ENCODE measurements at regions not wholly inside any gene's neighbourhood (a gene's known extent, or its start where the extent isn't known, plus 50 kb on each side); places are given as distances from the start of the nearest gene placed in this dataset.
"Not testable (repeated sequence)": the region's sequence is repeated elsewhere in the genome, so short reads cannot be mapped to it uniquely, and the experiment has no call there.

DNA sequence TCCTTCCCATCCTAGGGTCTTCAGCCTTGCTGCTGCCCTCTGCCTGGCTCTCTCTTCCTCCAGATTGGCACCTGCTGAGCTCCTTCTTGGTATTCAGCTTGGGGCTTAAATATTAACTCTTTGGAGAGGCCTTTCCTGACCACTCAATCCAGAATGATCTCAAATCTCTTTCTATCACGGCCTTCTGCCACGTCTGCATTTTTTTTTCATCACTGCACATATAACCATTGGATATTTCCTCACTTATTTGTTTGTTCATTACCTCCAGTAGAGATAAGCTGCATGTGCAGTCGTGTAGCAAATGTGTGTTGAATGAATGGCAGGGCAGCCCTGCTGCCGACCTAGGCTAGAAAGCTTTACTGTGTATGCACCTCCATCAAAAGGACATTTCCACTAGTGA, 51.6 kb upstream of the MPP7 start:
- DNase-seq (ENCODE audit: low read depth) = no peak

- no peak for DNase-seq (ENCODE audit: low read depth)
Measured at GRCh38 chr10:28355376-28355775, 52.5 kb upstream of the MPP7 start.

DNA sequence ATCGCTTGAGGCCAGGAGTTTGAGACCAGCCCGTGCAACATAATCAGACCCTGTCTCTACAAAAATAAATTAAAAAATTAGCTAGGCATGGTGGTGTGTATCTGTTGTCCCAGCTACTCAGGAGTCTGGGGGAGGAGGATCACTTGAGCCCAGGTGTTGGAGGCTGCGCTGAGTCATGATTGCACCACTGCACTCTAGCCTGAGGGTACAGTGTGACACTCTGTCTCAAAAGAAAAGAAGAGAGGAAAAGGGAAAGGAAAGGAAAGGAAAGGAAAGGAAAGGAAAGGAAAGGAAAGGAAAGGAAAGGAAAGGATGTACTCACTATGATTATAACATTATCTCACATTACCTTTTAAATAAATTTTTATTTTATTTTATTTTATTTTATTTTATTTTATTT, 56.5 kb upstream of the MPP7 start:
- DNase-seq (ENCODE audit: low read depth) = no peak

DNA sequence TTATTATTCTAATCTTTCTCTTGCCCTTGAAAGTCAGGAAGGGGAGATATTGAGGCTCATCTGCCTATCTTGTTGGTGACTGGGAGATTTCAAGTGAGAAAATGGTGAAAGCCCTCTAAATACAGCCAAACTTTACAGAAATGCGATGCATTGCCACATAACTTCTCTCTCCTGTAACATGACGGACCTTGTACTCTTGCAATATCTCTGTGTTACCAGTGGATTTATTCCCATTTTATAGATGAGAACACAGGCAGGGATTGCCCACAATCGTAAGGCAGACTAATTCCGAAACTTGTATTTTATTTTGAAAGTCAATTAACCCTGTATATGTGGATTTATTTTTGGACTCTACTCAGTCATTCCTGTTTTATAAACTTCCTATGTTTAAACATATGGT, 57.3 kb upstream of the MPP7 start:
- DNase-seq (ENCODE audit: low read depth) = no peak

GRCh38 chr10:28363376-28363775, 60.5 kb upstream of the MPP7 start:
- DNase-seq (ENCODE audit: low read depth) = no peak

GRCh38 chr10:28365840-28366239, 63.0 kb upstream of the MPP7 start:
- no peak for DNase-seq (ENCODE audit: low read depth)

DNA sequence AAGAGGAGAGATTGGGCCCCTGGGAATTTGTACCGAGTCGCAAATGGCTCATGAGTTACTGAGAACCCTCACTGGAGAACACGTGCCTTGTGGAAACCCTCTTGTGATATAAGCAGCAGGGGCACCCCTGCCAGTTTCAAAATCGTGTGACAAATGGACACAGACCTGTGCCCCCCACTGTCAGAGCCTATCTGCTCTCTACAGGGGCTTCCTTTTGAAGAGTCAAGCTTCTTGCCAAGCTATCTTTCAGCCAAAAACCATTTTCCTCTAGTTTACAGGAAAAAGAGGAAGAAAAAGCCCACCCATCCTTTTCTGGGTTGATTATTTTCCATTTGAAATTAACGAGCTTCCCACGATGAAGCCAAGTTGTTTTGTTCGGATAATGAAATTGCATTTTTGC, 64.1 kb upstream of the MPP7 start:
- DNase-seq (ENCODE audit: low read depth) = no peak

GRCh38 chr10:28367413-28367812, 64.5 kb upstream of the MPP7 start:
- DNase-seq (ENCODE audit: low read depth) = no peak

GRCh38 chr10:28367929-28368484, 65.1 kb upstream of the MPP7 start:
- no peak for DNase-seq (ENCODE audit: low read depth)

DNA sequence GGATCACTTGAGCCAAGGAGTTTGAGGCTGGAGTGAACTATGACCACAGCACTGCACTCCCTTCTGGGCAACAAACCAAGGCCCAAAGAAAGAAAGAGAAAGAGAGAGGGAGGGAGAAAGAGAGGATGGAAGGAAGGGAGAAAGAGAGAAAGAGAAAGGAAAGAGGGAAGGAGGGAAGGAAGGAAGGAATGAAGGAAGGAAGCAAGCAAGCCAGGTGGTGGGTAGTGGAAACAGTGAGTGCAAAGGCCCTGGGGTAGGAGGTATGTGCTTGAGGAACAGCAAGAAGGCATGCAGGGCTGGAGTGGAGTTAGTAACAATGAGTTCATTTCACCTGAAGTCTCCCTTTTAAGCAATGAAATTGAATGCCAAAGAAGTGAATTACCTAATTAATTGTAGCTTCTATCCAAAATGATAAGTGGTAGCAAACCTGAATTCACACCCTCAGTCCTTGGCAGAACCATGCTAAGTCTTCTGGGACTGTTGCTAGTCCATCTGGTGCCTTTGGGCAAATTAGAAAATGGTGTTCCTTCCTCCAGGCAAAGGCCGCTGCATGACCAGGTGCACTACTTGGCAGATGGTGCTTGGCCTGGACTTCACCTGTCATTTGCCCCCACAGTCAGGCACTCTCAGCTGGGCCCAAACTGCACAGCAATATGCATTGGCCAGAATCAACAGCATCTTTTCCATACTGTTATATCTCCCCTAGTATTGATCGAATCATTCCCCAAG, 67.4 kb upstream of the MPP7 start:
- DNase-seq (ENCODE audit: low read depth) = no peak

- not testable (repeated sequence) for DNase-seq (ENCODE audit: low read depth)
Measured at GRCh38 chr10:28371638-28372037, 68.8 kb upstream of the MPP7 start.

- no peak for DNase-seq (ENCODE audit: low read depth)
Measured at GRCh38 chr10:28374036-28374435, 71.2 kb upstream of the MPP7 start.

DNA sequence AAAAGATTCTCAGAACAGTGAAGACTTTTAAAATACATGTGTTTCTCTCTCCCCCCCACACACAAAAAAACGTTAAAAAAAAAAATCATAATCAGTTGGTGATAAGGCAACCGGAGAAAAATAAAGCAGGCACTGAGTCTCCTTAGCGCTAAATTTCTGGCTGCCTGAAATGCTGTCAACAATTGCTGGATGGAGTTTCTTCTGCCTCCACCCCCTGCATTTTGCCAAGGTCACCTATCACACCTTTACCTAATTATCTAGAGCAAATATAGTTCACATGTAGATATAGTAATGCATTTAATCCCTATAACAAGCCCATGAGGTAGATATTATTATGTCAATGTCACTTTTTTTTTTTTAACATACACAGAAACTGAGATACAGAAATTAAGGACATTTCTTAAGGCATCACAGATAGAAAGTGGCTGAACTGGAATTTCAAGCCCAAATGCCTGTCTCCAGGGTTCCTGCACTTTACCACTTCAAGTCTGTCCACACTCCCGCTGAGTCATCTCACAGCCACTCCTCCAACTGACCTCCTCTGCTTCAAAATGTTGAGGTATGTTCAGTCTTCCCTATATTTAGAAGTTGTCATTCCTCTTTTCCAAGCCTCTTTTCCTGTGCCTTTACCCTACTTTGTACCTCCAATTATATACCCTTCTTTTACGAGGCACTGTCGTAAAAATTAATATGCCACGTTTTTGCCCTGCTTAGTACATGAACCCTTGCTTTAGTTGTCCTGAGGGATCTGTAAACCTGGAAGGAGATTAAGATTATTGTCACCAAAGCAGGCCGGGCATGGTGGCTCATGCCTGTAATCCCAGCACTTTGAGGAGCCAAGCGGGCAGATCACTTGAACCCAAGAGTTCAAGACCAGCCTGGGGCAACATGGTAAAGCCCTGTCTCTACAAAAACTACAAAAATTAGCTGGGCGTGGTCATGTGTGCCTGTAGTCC, 72.8 kb upstream of the MPP7 start:
- DNase-seq (ENCODE audit: low read depth) = no peak

- DNase-seq (ENCODE audit: low read depth) = no peak
Measured at GRCh38 chr10:28378986-28379585, 76.2 kb upstream of the MPP7 start.

GRCh38 chr10:28381466-28381865, 78.6 kb upstream of the MPP7 start:
- no peak for DNase-seq (ENCODE audit: low read depth)

GRCh38 chr10:28381903-28382347, 79.1 kb upstream of the MPP7 start:
- DNase-seq (ENCODE audit: low read depth) = peak; percentile 53

- no peak for DNase-seq (ENCODE audit: low read depth)
Measured at GRCh38 chr10:28382525-28383269, 79.8 kb upstream of the MPP7 start.

DNA sequence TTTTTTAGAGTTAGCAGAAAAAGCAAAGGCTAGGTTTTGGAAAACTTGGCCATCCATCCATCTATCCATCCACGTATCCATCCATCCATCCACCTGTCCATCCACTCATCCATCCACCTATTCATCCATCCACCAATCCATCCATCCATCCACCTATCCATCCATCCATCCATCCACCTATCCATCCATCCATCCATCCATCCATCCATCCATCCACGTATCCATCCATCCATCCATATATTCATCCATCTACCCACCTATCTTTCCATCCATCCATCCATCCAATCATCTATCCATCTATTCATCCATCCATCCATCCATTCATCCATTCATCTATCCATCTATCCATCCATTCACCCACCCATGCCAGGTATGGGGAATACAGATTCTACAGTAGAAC, 81.7 kb upstream of the MPP7 start:
- no peak for DNase-seq (ENCODE audit: low read depth)

GRCh38 chr10:28385748-28386502, 83.1 kb upstream of the MPP7 start:
- no peak for DNase-seq (ENCODE audit: low read depth)

DNA sequence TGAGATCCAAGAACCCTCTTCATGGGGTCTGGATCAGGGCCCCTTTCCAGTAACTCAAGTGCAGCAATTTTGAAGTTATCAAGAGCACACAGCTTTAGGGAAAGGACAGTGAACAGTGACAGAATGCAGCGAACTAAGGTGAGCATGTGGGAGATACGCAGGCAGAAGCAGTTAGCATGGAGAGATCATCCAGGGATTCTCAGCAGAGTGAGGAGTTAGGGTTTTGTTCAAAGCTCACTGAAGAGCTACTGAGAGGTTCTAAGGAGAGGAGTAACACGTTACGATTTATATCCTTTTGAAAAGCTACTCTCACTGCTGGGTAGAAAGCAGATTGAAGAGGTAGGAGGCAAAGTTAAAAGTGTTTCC, 83.6 kb upstream of the MPP7 start:
- no peak for DNase-seq (ENCODE audit: low read depth)

GRCh38 chr10:28387140-28387539, 84.3 kb upstream of the MPP7 start:
- no peak for DNase-seq (ENCODE audit: low read depth)

Data from stimulated activated CD8-positive, alpha-beta memory T cell treated with anti-CD3 and anti-CD28 coated beads, Interleukin-15, amount 100 ng/mL, for 24 hours (primary cell).